HG02759 (cell line): ENCODE measurements at regions not wholly inside any gene's neighbourhood (a gene's known extent, or its start where the extent isn't known, plus 50 kb on each side); places are given as distances from the start of the nearest gene placed in this dataset.
A peak's percentile ranks its signal among the peaks of the same experiment; 100 is the strongest.

Experiments used
- ATAC-seq: cut with Tn5 transposase; IDR thresholded peaks from one replicate; pipeline ENCODE4 v1.9.1; 2021; ENCODE audit warnings: mild to moderate bottlenecking, moderate library complexity; ENCODE audit not compliant: unreplicated experiment

GRCh38 chr4:110675426-110675825 lies 52.5 kb upstream of the PITX2 start:
- no peak for ATAC-seq

GRCh38 chr4:110676241-110676640 lies 53.4 kb upstream of the PITX2 start:
- no peak for ATAC-seq

- ATAC-seq, result no peak
Measured at GRCh38 chr4:110678517-110679227, 55.8 kb upstream of the PITX2 start.

- no peak for ATAC-seq
Measured at GRCh38 chr4:110680265-110680664, 57.4 kb upstream of the PITX2 start.

GRCh38 chr4:110681381-110681780 lies 58.5 kb upstream of the PITX2 start:
- no peak for ATAC-seq

GRCh38 chr4:110682311-110682710 lies 59.4 kb upstream of the PITX2 start:
- ATAC-seq, result no peak

- no peak for ATAC-seq
Measured at GRCh38 chr4:110683601-110684000, 60.7 kb upstream of the PITX2 start.

GRCh38 chr4:110702326-110702725 lies 79.4 kb upstream of the PITX2 start:
- no peak for ATAC-seq

- ATAC-seq, result peak; percentile 84
Measured at GRCh38 chr4:110704748-110705439, 82.0 kb upstream of the PITX2 start.

- ATAC-seq, result peak; percentile 29
Measured at GRCh38 chr4:110705440-110705782, 82.5 kb upstream of the PITX2 start.

GRCh38 chr4:110710070-110710469 lies 87.2 kb upstream of the PITX2 start:
- ATAC-seq, result no peak

- no peak for ATAC-seq
Measured at GRCh38 chr4:110712486-110712885, 89.6 kb upstream of the PITX2 start.

- ATAC-seq, result no peak
Measured at GRCh38 chr4:110730318-110730717, 107.4 kb upstream of the PITX2 start.

- ATAC-seq, result no peak
Measured at GRCh38 chr4:110733901-110734300, 111.0 kb upstream of the PITX2 start.

- no peak for ATAC-seq
Measured at GRCh38 chr4:110735686-110736085, 112.8 kb upstream of the PITX2 start.

GRCh38 chr4:110737931-110738330 lies 115.1 kb upstream of the PITX2 start:
- ATAC-seq, result no peak

- no peak for ATAC-seq
Measured at GRCh38 chr4:110742143-110742542, 119.3 kb upstream of the PITX2 start.

- ATAC-seq, result no peak
Measured at GRCh38 chr4:110748071-110748470, 125.2 kb upstream of the PITX2 start.

- ATAC-seq, result no peak
Measured at GRCh38 chr4:110751183-110751582, 128.3 kb upstream of the PITX2 start.

GRCh38 chr4:110751986-110752385 lies 129.1 kb upstream of the PITX2 start:
- ATAC-seq, result no peak

- ATAC-seq, result no peak
Measured at GRCh38 chr4:110753466-110753865, 130.6 kb upstream of the PITX2 start.

GRCh38 chr4:110754716-110755115 lies 131.8 kb upstream of the PITX2 start:
- no peak for ATAC-seq

GRCh38 chr4:110769578-110769977 lies 146.7 kb upstream of the PITX2 start:
- no peak for ATAC-seq
